T-helper 9 cell (primary cell): ENCODE measurements at regions not wholly inside any gene's neighbourhood (a gene's known extent, or its start where the extent isn't known, plus 50 kb on each side); places are given as distances from the start of the nearest gene placed in this dataset.

ENCODE experiments used
- DNase-seq: peaks from one replicate; pipeline ENCODE4 v3.0.0-alpha.2; 2020

GRCh38 chr6:154561750-154562149, 51.3 kb upstream of the CNKSR3 start:
- no peak for DNase-seq

GRCh38 chr6:154565331-154565730, 54.8 kb upstream of the CNKSR3 start:
- DNase-seq = no peak

DNA sequence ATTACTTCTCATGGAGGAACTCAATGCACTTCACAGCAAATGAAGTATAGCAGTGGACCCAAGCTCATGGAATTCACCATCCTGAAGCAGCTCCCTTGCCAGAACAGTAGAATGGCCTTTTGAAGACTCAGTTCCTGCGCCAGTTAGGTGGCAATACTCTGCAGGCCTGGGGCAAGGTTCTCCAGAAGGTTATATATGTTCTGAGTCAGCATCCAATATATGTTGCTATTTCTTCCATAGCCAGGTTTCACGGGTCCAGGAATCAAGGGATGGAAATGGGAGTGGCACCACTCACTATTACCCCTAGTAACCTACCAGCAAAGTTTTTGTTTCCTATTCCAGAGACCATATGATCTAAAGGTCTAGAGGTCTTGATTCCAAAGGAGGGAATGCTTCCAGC, 56.4 kb upstream of the CNKSR3 start:
- DNase-seq = no peak

DNA sequence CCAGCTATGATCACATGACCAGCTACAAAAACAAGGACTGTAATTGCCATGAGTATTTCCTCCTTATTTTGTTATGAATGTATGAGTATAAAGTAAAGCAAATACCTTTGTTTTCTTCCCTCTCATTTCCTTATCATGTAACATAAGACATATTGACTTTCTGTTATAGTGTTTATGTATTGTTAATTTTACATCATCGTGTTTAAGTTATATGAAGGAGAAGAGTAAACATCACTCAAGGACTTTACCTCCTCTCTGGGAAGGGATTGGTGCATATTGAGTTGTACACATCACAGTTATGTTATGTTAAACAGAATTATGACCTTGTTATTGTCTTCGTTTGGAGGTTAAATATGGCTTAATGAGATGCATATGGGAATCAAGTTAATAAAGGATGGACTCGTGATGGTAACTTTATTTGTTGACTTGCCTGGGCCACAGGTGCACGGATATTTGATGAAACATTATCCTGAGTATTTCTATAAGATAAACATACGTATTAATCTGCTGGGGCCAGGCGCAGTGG, 57.3 kb upstream of the CNKSR3 start:
- no peak for DNase-seq

GRCh38 chr6:154569156-154569862, 58.8 kb upstream of the CNKSR3 start:
- no peak for DNase-seq

DNA sequence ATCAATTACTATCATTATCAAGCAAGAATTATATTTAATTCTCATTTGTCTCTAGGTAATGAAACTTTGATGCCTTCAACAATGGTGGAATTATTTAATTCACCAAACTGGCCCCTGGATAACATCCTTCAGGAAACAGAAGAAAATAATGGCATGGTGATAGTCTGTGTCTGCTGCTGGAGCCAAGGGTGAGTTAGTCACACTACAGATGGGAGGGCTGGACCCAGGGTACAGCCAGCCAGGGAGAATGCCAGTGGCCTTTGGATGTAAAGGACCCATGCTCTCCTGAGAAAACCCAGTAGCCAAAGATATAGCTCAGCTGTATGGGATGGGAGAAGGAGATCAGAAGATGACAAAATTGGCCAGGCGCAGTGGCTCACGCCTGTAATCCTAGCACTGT, 60.0 kb upstream of the CNKSR3 start:
- DNase-seq = no peak

DNA sequence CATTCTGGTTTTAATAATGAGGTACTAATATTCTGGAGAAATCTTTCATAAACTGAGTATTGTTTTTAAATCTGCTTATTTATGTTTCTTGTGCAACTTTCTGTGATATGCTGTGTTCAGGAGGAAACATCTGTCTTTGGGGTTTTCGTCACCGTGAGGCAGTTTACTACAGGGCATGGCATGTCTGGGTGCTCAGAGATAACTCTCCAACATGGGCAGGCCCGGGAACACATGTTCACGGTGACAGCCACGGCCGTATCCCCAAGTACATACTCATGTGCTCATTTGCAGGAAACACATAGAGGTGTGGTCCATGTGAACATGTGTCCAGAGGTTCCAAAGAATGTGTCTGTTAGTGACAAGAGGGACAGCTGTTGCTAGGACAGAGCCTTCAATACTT, 62.1 kb upstream of the CNKSR3 start:
- DNase-seq = no peak

- no peak for DNase-seq
These were observed 67.6 kb upstream of the CNKSR3 start for GRCh38 chr6:154578004-154578559.

- no peak for DNase-seq
These were observed 68.6 kb upstream of the CNKSR3 start for GRCh38 chr6:154579046-154579445.

DNA sequence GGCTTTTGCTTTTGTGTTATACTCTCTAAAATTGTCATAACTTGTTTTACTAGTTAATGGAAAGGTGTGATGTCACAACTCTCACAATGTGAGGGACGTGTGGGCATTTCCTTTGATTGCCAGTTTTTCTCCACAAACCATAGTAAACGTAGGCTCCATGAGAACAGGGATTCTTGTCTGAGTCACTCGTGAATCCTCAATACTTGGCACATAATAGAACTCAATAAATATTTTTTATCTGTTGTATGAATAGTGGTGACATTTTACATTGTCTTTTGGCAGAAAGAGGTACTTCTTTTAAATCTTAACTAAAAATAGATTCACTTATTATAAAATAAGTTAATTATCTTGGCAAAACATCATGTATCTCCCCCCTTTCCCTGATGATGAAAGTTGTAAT, 69.0 kb upstream of the CNKSR3 start:
- DNase-seq = no peak

- DNase-seq = no peak
These were observed 70.1 kb upstream of the CNKSR3 start for GRCh38 chr6:154580397-154581135.

GRCh38 chr6:154582696-154583095, 72.2 kb upstream of the CNKSR3 start:
- DNase-seq = no peak

GRCh38 chr6:154583546-154584188, 73.2 kb upstream of the CNKSR3 start:
- no peak for DNase-seq

- DNase-seq = no peak
These were observed 80.3 kb upstream of the CNKSR3 start for GRCh38 chr6:154590756-154591155.

GRCh38 chr6:154591234-154591633, 80.7 kb upstream of the CNKSR3 start:
- DNase-seq = no peak

DNA sequence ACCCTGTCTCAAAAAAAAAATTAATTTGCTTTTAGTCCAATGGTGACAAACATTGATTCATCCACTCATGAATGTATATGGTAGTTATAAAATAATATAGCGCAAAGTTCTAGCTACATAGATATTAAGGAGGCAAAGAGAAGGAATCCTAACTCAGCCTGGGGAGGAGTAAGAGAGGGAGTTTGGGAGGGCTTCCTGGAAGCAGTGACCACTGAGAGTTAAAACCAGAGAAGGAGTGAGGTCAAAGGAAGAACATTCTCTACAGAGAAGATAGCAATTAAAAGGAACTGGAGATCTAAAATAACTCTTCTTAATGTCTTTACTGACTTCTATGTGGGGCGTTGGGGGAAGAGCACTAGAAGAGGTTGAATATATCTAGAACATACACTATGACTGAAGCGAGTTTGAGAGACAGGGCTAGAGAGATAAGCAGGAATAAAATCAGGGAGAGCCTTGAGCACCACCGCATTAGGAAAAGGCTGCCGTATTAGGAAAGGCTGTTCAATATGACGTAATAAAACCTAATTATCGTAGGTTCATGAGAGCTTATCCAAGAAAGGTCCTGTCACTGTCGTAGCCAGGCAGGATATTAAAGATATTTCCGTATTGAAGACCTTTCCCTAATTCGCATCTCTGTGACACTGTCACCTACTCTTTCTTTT, 81.8 kb upstream of the CNKSR3 start:
- no peak for DNase-seq

GRCh38 chr6:154593122-154593521, 82.6 kb upstream of the CNKSR3 start:
- no peak for DNase-seq

- no peak for DNase-seq
These were observed 84.2 kb upstream of the CNKSR3 start for GRCh38 chr6:154594496-154595198.

DNA sequence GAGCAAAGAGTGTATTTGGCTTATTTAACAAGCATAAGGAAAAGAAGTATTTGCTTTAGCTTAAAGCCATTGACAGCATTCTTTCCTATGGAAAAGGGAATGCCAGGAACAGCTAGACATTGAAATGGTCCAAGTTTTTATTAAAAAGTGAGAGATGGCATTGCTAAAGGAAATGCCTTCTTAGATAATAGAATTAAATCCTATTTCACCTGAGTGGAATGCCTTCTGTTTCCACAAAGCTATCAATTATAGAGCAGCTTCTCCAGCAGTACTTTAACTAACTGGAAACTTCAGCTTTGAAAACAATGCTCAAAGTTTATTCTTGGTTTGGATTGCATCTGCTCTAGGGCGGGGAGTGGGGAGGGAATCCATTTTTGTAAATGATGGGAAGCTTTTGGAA, 85.1 kb upstream of the CNKSR3 start:
- no peak for DNase-seq

DNA sequence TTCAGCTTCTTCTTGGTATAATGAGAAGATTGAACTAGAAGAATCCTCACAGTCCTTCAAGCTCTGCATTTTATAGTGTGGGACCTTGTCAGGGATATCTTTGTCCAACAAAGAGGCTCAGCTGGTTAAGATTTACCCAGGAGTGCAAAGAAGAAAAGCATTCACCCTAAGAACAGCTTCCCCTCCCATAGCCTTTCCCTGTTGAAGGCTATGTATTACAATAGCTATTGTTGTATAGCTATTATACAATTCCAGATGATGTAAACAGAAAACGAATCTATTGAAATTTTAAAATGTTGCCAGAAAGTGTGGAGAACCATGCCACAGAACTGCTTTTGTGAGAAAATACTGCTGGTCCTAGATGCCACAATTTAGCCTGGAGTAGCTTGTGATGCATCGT, 85.5 kb upstream of the CNKSR3 start:
- DNase-seq = no peak

DNA sequence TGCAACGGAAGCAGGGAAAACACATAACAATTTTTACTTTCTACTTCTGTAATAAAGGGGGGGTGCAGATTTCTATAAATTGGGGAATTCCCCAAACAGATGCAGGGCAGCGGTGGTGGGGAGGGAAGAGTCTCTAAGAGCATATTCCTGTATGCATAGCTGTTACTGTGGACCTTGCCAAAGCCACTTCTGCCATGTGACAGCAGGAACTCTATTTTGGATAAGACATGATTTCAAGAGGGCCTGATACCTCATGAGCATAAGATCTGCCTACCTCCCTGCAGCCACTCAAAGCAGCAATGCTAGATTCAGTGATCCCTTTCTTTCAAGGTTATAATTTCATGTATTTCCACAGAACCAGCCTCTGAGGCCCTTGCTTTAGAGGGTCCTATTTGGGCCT, 86.2 kb upstream of the CNKSR3 start:
- no peak for DNase-seq

DNA sequence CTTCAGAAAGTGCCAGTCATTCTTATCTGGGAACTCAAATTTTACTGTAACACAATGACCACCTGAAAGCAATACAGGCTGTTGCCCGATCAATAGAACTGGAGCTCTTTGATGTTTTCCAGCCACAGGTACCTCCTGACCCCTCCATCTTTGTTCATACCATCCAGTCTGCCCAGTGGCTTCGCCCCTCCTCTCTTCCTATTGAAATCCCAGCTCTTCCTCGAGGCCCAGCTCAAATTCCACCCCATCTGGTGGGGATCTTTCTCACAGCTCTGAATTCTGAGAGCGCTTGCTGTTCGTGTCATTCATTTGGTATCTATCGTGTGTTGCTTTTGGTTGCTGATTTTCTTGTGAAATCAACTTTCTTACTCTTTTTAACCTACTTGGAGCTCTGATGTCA, 87.9 kb upstream of the CNKSR3 start:
- no peak for DNase-seq
